ENCODE measurements at regions not wholly inside any gene's neighbourhood (a gene's known extent, or its start where the extent isn't known, plus 50 kb on each side); places are given as distances from the start of the nearest gene placed in this dataset.

DNA sequence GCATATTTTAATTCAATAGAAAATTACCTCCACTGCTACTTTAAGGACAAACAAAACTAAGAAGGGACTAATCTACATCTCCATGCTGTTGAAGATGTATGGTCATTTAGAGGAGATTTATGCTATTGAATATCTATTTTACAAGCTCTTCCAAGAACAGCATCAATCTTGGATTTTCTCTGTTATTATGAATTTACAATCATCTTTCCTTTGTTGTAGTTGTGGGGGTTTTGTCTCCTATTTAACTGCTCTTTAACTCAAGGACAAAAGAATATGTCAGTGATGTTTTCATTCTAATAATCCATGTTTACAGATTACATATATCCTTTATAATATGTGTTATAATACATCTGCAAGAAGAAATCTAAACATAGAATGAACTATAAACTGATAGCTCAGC, 907.8 kb downstream of the ROBO2 start:
- ATAC-seq (ENCODE audit: low read depth): no peak
- no peak for TF ChIP-seq CTCF (IDR thresholded peaks at IDR 0.05; ENCODE audit: poor library complexity, severe bottlenecking)

DNA sequence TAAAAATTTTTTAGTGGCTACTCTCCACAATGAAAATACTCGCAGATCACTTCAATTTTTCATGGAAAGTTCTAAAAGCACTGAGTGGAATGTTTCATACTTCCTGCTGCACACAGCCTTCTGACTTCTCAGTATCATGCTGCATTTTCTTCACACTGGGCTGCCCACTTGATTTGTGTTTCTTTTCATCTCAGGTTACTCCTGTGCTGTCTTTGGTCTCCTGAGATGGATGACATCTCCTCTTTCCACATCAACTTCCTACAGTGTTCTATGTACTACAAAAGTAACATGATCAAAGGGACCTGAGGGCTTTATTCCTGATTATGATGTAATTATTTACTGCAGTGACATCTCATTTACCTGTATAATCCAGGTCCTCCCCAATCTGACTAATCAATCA, 927.7 kb downstream of the ROBO2 start:
- ATAC-seq (ENCODE audit: low read depth): no peak
- no peaks in the 10 kb centered on the region for H3K4me1 ChIP-seq (ENCODE audit: insufficient read depth, poor library complexity, severe bottlenecking)
- H3K4me3 ChIP-seq (ENCODE audit: severe bottlenecking): no peak overlapping the region
- no peak for TF ChIP-seq CTCF (IDR thresholded peaks at IDR 0.05; ENCODE audit: poor library complexity, severe bottlenecking)
- DNase-seq (ENCODE audit: low spot score): no peak
- no peaks in the 10 kb centered on the region for H3K36me3 ChIP-seq (ENCODE audit: low read depth)
- H3K9me3 ChIP-seq (ENCODE audit: severe bottlenecking): no peaks in the 10 kb centered on the region
- H3K27me3 ChIP-seq (ENCODE audit: insufficient read depth, poor library complexity, severe bottlenecking): no peaks in the 10 kb centered on the region
- H3K27ac ChIP-seq (ENCODE audit: poor library complexity, severe bottlenecking): no peak overlapping the region

More for the DNA sequence above, 907.8 kb downstream of the ROBO2 start:
- H3K9me3 ChIP-seq (ENCODE audit: severe bottlenecking): no peaks in the 10 kb centered on the region
- H3K4me3 ChIP-seq (ENCODE audit: severe bottlenecking): no peak overlapping the region
- DNase-seq (ENCODE audit: low spot score): no peak
- H3K36me3 ChIP-seq (ENCODE audit: low read depth): no peaks in the 10 kb centered on the region
- no peaks in the 10 kb centered on the region for H3K27me3 ChIP-seq (ENCODE audit: insufficient read depth, poor library complexity, severe bottlenecking)
- H3K4me1 ChIP-seq (ENCODE audit: insufficient read depth, poor library complexity, severe bottlenecking): no peaks in the 10 kb centered on the region
- no peak overlapping the region for H3K27ac ChIP-seq (ENCODE audit: poor library complexity, severe bottlenecking)

GRCh38 chr3:77976079-77976478, 936.2 kb downstream of the ROBO2 start:
- no peak for ATAC-seq (ENCODE audit: low read depth)

GRCh38 chr3:78003090-78003489, 963.2 kb downstream of the ROBO2 start:
- H3K4me3 ChIP-seq (ENCODE audit: severe bottlenecking): no peak overlapping the region
- H3K4me1 ChIP-seq (ENCODE audit: insufficient read depth, poor library complexity, severe bottlenecking): no peaks in the 10 kb centered on the region
- H3K27me3 ChIP-seq (ENCODE audit: insufficient read depth, poor library complexity, severe bottlenecking): no peaks in the 10 kb centered on the region
- no peak for ATAC-seq (ENCODE audit: low read depth)
- no peak for DNase-seq (ENCODE audit: low spot score)
- no peaks in the 10 kb centered on the region for H3K36me3 ChIP-seq (ENCODE audit: low read depth)
- no peak overlapping the region for H3K27ac ChIP-seq (ENCODE audit: poor library complexity, severe bottlenecking)
- no peak for TF ChIP-seq CTCF (IDR thresholded peaks at IDR 0.05; ENCODE audit: poor library complexity, severe bottlenecking)
- no peaks in the 10 kb centered on the region for H3K9me3 ChIP-seq (ENCODE audit: severe bottlenecking)

More at GRCh38 chr3:77976079-77976478, 936.2 kb downstream of the ROBO2 start:
- H3K4me3 ChIP-seq (ENCODE audit: severe bottlenecking): no peak overlapping the region
- H3K27me3 ChIP-seq (ENCODE audit: insufficient read depth, poor library complexity, severe bottlenecking): no peaks in the 10 kb centered on the region
- DNase-seq (ENCODE audit: low spot score): no peak
- H3K9me3 ChIP-seq (ENCODE audit: severe bottlenecking): no peaks in the 10 kb centered on the region
- no peaks in the 10 kb centered on the region for H3K4me1 ChIP-seq (ENCODE audit: insufficient read depth, poor library complexity, severe bottlenecking)
- H3K27ac ChIP-seq (ENCODE audit: poor library complexity, severe bottlenecking): no peak overlapping the region
- TF ChIP-seq CTCF (IDR thresholded peaks at IDR 0.05; ENCODE audit: poor library complexity, severe bottlenecking): no peak
- no peaks in the 10 kb centered on the region for H3K36me3 ChIP-seq (ENCODE audit: low read depth)

DNA sequence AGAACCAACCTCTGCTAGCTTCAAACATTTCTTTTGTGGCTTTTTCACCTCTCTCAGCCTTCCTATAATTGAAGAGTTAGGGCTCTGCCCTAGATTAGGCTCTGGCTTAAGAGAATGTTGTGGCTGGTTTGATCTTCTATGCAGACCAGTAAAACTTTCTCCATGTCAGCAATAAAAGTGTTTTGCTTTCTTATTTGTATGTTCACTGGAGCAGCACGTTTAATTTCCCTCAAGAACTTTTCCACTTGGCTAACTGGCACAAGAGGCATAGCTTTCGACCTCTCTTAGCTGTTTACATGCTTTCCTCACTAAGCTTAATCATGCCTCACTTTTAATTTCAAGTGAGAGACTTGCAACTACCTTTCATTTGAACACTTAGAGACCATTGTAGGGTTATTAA, 964.7 kb downstream of the ROBO2 start:
- Histone ChIP-seq H3K9me3 (ENCODE audit: severe bottlenecking) (no peaks in the 10 kb centered on the region), H3K36me3 (ENCODE audit: low read depth) (no peaks in the 10 kb centered on the region), H3K27me3 (ENCODE audit: insufficient read depth, poor library complexity, severe bottlenecking) (no peaks in the 10 kb centered on the region), H3K27ac (ENCODE audit: poor library complexity, severe bottlenecking) (no peak overlapping the region), H3K4me1 (ENCODE audit: insufficient read depth, poor library complexity, severe bottlenecking) (no peaks in the 10 kb centered on the region), H3K4me3 (ENCODE audit: severe bottlenecking) (no peak overlapping the region)
- no peak for ATAC-seq (ENCODE audit: low read depth)
- DNase-seq (ENCODE audit: low spot score): no peak
- TF ChIP-seq CTCF (IDR thresholded peaks at IDR 0.05; ENCODE audit: poor library complexity, severe bottlenecking): no peak
